DND-41 (cell line): ENCODE measurements at regions not wholly inside any gene's neighbourhood (a gene's known extent, or its start where the extent isn't known, plus 50 kb on each side); places are given as distances from the start of the nearest gene placed in this dataset.

ENCODE experiments used
- ATAC-seq: fragments of 200-7000 bp; cut with Tn5 transposase; 3 replicates; pipeline ENCODE4 v1.9.1; 2021; ENCODE audit warnings: low read depth; ENCODE audit not compliant: insufficient read depth
- DNase-seq: peaks from one replicate; pipeline ENCODE4 v3.0.0-alpha.2; 2020
- H2AFZ ChIP-seq: 2 replicates; pipeline ENCODE4 v1.6.0; 2012; ENCODE audit warnings: low read depth, low read length
- H3K27ac ChIP-seq: 2 replicates; pipeline ENCODE4 v1.5.1; 2012; ENCODE audit warnings: low read length, inconsistent platforms
- H3K27me3 ChIP-seq: fragments of 200-600 bp; sonication (generic); 2 replicates; pipeline ENCODE4 v1.6.0; 2012; ENCODE audit warnings: low read length, mild to moderate bottlenecking, inconsistent platforms; ENCODE audit not compliant: insufficient read depth, poor library complexity
- H3K36me3 ChIP-seq: 2 replicates; pipeline ENCODE4 v1.5.1; 2012; ENCODE audit warnings: low read length, inconsistent platforms; ENCODE audit not compliant: insufficient read depth
- H3K4me1 ChIP-seq: 2 replicates; pipeline ENCODE4 v1.5.1; 2012; ENCODE audit warnings: mild to moderate bottlenecking, low read length; ENCODE audit not compliant: insufficient read depth
- H3K4me2 ChIP-seq: 2 replicates; pipeline ENCODE4 v1.6.0; 2012; ENCODE audit warnings: mild to moderate bottlenecking, moderate library complexity, low read length, inconsistent platforms; ENCODE audit not compliant: insufficient read depth
- H3K4me3 ChIP-seq, 2 experiments: fragments of 200-600 bp in 1 of 2; shearing (Covaris generic) in 1 of 2; 2 replicates each; pipeline ENCODE4 v1.5.1; 2012 to 2016; ENCODE audit warnings: inconsistent platforms in 2 of 2, low read length in 2 of 2, mild to moderate bottlenecking in 2 of 2, low read depth in 1 of 2, moderate library complexity in 1 of 2
- H3K79me2 ChIP-seq: 2 replicates; pipeline ENCODE4 v1.6.0; 2012; ENCODE audit warnings: low read length, inconsistent platforms; ENCODE audit not compliant: insufficient read depth
- H3K9ac ChIP-seq: 2 replicates; pipeline ENCODE4 v1.6.0; 2012; ENCODE audit warnings: low read depth, mild to moderate bottlenecking, inconsistent platforms, low read length, moderate library complexity
- H3K9me3 ChIP-seq: 2 replicates; pipeline ENCODE4 v1.5.1; 2012; ENCODE audit warnings: low read length, moderate library complexity, mild to moderate bottlenecking, inconsistent platforms; ENCODE audit not compliant: insufficient read depth, severe bottlenecking
- H4K20me1 ChIP-seq: 2 replicates; pipeline ENCODE4 v1.6.0; 2012; ENCODE audit warnings: low read length; ENCODE audit not compliant: insufficient read depth
- CTCF ChIP-seq: IDR thresholded peaks from 2 replicates; pipeline ENCODE4 v1.5.1; 2012; ENCODE audit warnings: borderline replicate concordance, low read length, moderate library complexity, mild to moderate bottlenecking; ENCODE audit not compliant: poor library complexity, severe bottlenecking; ENCODE audit errors: extremely low read depth
- EZH2 ChIP-seq: IDR thresholded peaks from 3 replicates; pipeline ENCODE4 v1.6.1; 2012; ENCODE audit warnings: borderline replicate concordance, low read depth, mild to moderate bottlenecking, moderate library complexity, low read length, inconsistent platforms; ENCODE audit not compliant: severe bottlenecking

- no peaks in the 10 kb centered on the region for H3K27me3 ChIP-seq
- no peak overlapping the region for H3K4me2 ChIP-seq
- DNase-seq (no peak), ATAC-seq (no peak)
- no peaks in the 10 kb centered on the region for H4K20me1 ChIP-seq
- H3K4me1 ChIP-seq: peaks cover 28% of the 10 kb centered on the region; the same call in 1 of the 2 replicates
- no peak for TF ChIP-seq EZH2
- H2AFZ ChIP-seq: no peak overlapping the region
- no peaks in the 10 kb centered on the region for H3K36me3 ChIP-seq
- no peaks in the 10 kb centered on the region for H3K79me2 ChIP-seq
- no peak overlapping the region for H3K27ac ChIP-seq
- H3K9ac ChIP-seq: no peak overlapping the region
- no peak overlapping the region for H3K4me3 ChIP-seq
- H3K9me3 ChIP-seq: no peaks in the 10 kb centered on the region
These were observed 415.5 kb upstream of the SOX5 start for GRCh38 chr12:24364921-24365320.

- Histone ChIP-seq H3K4me3 (no peak overlapping the region), H3K27ac (no peak overlapping the region), H3K36me3 (no peaks in the 10 kb centered on the region), H3K4me1 (peaks cover 28% of the 10 kb centered on the region; the same call in 1 of the 2 replicates), H3K79me2 (no peaks in the 10 kb centered on the region), H2AFZ (no peak overlapping the region), H3K9me3 (no peaks in the 10 kb centered on the region), H4K20me1 (no peaks in the 10 kb centered on the region), H3K27me3 (no peaks in the 10 kb centered on the region), H3K9ac (no peak overlapping the region), H3K4me2 (no peak overlapping the region)
- TF ChIP-seq EZH2 (no peak), CTCF (no peak)
- DNase-seq (peak; percentile 36), ATAC-seq (no peak)
These were observed 413.8 kb upstream of the SOX5 start for GRCh38 chr12:24363177-24363754.

GRCh38 chr12:24361877-24362580 is 412.6 kb upstream of the SOX5 start:
- no peaks in the 10 kb centered on the region for H3K79me2 ChIP-seq
- H3K4me1 ChIP-seq: peaks cover 26% of the 10 kb centered on the region; the same call in 1 of the 2 replicates
- no peaks in the 10 kb centered on the region for H3K36me3 ChIP-seq
- H3K27ac ChIP-seq: no peak overlapping the region
- no peak overlapping the region for H3K4me3 ChIP-seq
- H3K9ac ChIP-seq: no peak overlapping the region
- H4K20me1 ChIP-seq: no peaks in the 10 kb centered on the region
- no peak overlapping the region for H3K4me2 ChIP-seq
- 0 out of 2 replicates have a peak overlapping the region, but pooled peaks have one; percentile 27 for H2AFZ ChIP-seq
- H3K27me3 ChIP-seq: no peaks in the 10 kb centered on the region
- no peaks in the 10 kb centered on the region for H3K9me3 ChIP-seq
- ATAC-seq (no peak), DNase-seq (no peak)
- TF ChIP-seq EZH2: no peak
- TF ChIP-seq CTCF: no peak

- Histone ChIP-seq H3K79me2 (no peaks in the 10 kb centered on the region), H3K9me3 (no peaks in the 10 kb centered on the region), H3K4me2 (no peak overlapping the region), H2AFZ (no peak overlapping the region), H3K4me1 (peaks cover 24% of the 10 kb centered on the region; the same call in 1 of the 2 replicates), H3K4me3 (no peak overlapping the region), H3K27ac (no peak overlapping the region), H3K9ac (no peak overlapping the region), H4K20me1 (no peaks in the 10 kb centered on the region), H3K27me3 (no peaks in the 10 kb centered on the region), H3K36me3 (no peaks in the 10 kb centered on the region)
- ATAC-seq (no peak), DNase-seq (no peak)
- TF ChIP-seq CTCF: no peak
- no peak for TF ChIP-seq EZH2
These were observed 411.4 kb upstream of the SOX5 start for GRCh38 chr12:24360907-24361306.
